ENCODE measurements at regions not wholly inside any gene's neighbourhood (a gene's known extent, or its start where the extent isn't known, plus 50 kb on each side); places are given as distances from the start of the nearest gene placed in this dataset.

DNA sequence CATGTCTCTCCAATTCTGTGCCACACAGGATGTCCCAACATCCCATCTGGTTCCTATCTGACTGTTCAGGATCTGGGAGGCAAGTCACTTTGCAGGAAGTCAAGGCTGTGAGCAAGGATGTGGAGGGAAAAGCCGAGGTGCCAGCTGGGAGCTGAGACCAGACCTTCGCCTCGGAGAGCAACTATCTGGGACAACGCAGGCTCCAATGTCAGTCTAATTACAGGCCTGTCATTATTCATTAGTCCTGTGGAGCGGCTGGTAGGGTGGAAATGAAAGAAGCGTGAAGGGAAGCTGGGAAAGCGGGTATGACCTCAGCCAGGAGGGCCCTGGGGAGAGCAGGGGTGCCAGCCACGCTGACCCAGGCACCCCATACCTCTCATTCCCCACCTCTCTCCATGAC is 147.3 kb downstream of the UNC5CL start:
- Histone ChIP-seq H3K4me3 (no peak overlapping the region), H3K4me1 (peaks cover 0 to 16% (median 0%) of the 10 kb centered on the region in 4 donors), H3K27ac (no peak overlapping the region), H3K27me3 (no peaks in the 10 kb centered on the region), H3K9me3 (no peaks in the 10 kb centered on the region), H3K36me3 (no peaks in the 10 kb centered on the region)
- intact Hi-C loops (cut with DNase I) = no loop called here
- TF ChIP-seq POLR2A (IDR thresholded peaks at IDR 0.05) = no peak
- TF ChIP-seq, protein P1, sequence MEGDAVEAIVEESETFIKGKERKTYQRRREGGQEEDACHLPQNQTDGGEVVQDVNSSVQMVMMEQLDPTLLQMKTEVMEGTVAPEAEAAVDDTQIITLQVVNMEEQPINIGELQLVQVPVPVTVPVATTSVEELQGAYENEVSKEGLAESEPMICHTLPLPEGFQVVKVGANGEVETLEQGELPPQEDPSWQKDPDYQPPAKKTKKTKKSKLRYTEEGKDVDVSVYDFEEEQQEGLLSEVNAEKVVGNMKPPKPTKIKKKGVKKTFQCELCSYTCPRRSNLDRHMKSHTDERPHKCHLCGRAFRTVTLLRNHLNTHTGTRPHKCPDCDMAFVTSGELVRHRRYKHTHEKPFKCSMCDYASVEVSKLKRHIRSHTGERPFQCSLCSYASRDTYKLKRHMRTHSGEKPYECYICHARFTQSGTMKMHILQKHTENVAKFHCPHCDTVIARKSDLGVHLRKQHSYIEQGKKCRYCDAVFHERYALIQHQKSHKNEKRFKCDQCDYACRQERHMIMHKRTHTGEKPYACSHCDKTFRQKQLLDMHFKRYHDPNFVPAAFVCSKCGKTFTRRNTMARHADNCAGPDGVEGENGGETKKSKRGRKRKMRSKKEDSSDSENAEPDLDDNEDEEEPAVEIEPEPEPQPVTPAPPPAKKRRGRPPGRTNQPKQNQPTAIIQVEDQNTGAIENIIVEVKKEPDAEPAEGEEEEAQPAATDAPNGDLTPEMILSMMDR (IDR thresholded peaks at IDR 0.05) = no peak
- 74% methylated on average over 6 of the region's 8 CpGs for WGBS (ENCODE audit: insufficient coverage, low coverage, low lambda C conversion rate, missing lambda C conversion rate)
- DNase-seq (no peak), ATAC-seq (no peak)

DNA sequence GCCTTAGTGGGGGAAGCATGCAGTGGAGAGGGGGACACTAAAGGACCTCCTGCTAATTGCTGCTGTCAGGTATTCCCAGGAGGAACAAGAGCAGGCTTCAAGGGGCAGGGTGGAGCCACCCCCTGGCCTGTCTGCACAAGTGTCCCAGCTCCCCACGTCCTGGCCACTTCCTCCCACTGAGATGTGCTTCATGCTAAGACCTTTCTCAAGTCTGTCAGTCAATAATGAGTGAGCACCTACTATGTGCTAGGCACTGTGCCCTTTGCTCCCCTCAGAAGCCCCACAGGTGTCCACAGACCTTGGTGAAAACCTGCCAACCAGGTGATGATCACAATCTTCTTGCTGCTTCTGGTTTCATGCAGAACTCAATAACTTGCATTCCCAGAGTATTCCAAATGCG is 147.9 kb downstream of the UNC5CL start:
- intact Hi-C loops (cut with DNase I) = no loop called here
- no peak overlapping the region for H3K4me3 ChIP-seq
- H3K27ac ChIP-seq = no peak overlapping the region
- TF ChIP-seq, protein P1 (IDR thresholded peaks at IDR 0.05) = no peak
- TF ChIP-seq POLR2A (IDR thresholded peaks at IDR 0.05) = no peak
- no peaks in the 10 kb centered on the region for H3K9me3 ChIP-seq
- peaks cover 0 to 12% (median 0%) of the 10 kb centered on the region in 4 donors for H3K4me1 ChIP-seq
- WGBS (ENCODE audit: insufficient coverage, low coverage, low lambda C conversion rate, missing lambda C conversion rate) = 100% methylated on average over 1 of the region's 2 CpGs
- DNase-seq = no peak
- ATAC-seq = no peak
- no peaks in the 10 kb centered on the region for H3K36me3 ChIP-seq
- H3K27me3 ChIP-seq = no peaks in the 10 kb centered on the region

DNA sequence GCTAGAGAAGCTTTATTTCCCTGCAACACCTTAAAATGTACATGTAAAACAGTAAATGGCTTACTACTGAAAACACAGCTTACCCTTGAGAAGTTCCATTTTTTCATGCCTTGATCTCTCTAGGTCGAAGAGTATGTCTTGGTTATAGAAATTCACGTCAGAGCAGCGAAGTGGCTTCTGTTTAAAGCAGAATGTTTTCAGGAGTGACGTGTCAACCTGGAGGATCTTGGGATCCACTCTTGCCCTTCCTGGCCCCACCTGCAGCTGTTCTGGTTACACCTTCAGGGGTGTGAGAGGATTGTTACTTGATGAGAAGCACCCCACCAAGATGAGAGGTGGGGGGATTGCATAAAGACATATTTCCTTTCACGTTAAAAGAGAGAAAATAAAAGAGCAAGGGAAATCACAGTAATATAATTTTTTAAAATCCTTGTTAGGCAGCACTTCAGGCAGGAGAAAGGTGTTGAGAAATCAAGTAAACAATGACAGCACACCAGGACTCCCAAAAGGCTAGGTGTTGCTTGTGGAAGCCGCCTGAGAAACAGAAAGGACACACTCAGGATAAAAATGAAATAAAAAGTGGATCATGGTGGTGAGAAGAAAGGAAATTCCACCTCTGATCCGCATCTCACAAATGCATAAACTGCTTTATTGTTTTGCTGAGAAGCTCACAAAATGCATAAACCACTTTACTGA is 149.7 kb downstream of the UNC5CL start:
- TF ChIP-seq, protein P1 (IDR thresholded peaks at IDR 0.05) = no peak
- TF ChIP-seq POLR2A (IDR thresholded peaks at IDR 0.05) = no peak
- no peak overlapping the region for H3K4me3 ChIP-seq
- no peaks in the 10 kb centered on the region for H3K36me3 ChIP-seq
- intact Hi-C loops (cut with DNase I) = no loop called here
- H3K9me3 ChIP-seq = no peaks in the 10 kb centered on the region
- no peaks in the 10 kb centered on the region for H3K27me3 ChIP-seq
- ATAC-seq = peak; percentile 45 to 82 (median 62)
- WGBS (ENCODE audit: insufficient coverage, low coverage, low lambda C conversion rate, missing lambda C conversion rate) = 61% methylated on average over 7 of the region's 7 CpGs
- DNase-seq = no peak
- no peak overlapping the region for H3K27ac ChIP-seq
- peaks cover 0 to 7% (median 0%) of the 10 kb centered on the region in 4 donors for H3K4me1 ChIP-seq

DNA sequence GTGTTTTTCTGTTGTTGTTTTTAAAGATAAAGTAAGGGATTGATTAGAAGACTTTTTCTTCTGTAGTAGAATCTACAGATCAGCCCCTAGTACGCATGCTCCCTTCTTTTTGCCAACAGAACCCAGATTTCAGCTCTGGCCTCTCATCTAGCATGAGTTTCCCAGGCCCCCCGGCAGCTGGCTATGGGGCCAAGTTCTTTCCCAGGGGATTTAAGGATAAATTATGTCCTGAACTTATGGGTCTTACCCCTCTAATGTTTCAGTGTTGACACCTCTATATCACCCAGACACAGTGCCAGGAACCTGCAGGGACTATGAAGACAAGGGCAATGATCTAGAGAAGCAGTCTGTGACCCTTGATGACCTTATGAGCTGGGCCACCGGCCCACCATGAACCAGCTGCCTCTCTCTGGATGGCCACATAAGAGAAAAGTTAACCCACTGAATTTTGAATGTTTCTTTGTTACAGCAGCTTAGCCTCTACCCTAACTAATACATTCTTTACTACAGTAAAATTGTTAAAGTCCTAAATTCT is 150.5 kb downstream of the UNC5CL start:
- no peak for ATAC-seq
- Histone ChIP-seq H3K36me3 (no peaks in the 10 kb centered on the region), H3K4me1 (peaks cover 0 to 7% (median 0%) of the 10 kb centered on the region in 4 donors), H3K4me3 (no peak overlapping the region), H3K27me3 (no peaks in the 10 kb centered on the region), H3K27ac (no peak overlapping the region), H3K9me3 (no peaks in the 10 kb centered on the region)
- DNase-seq = no peak
- 53% methylated on average over 3 of the region's 3 CpGs for WGBS (ENCODE audit: insufficient coverage, low coverage, low lambda C conversion rate, missing lambda C conversion rate)
- intact Hi-C loops (cut with DNase I) = no loop called here
- TF ChIP-seq, protein P1 (IDR thresholded peaks at IDR 0.05) = no peak
- no peak for TF ChIP-seq POLR2A (IDR thresholded peaks at IDR 0.05)

Measured in right lobe of liver (tissue), 6 donors.